Heart right ventricle (tissue), 16 donors: ENCODE measurements at regions not wholly inside any gene's neighbourhood (a gene's known extent, or its start where the extent isn't known, plus 50 kb on each side); places are given as distances from the start of the nearest gene placed in this dataset.

Source experiments
- ATAC-seq, 8 donors: fragments of 200-7000 bp; cut with Tn5 transposase; one replicate each; pipeline ENCODE4 v1.9.1; 2020; ENCODE audit warnings: mild to moderate bottlenecking in 8 of 8, moderate library complexity in 8 of 8, moderate number of reproducible peaks in 1 of 8
- DNase-seq, 2 donors: peaks; one replicate each; pipeline ENCODE4 v3.0.0-alpha.2; 2020
- H3K27ac ChIP-seq, 10 donors: fragments of 200-600 bp; sonication (generic) in 2 of 10; one replicate each; pipeline versions ENCODE4 v1.5.0 to v1.8.0; 2020 to 2022; ENCODE audit warnings: mild to moderate bottlenecking in 3 of 10
- H3K27me3 ChIP-seq, 7 donors: fragments of 200-600 bp; one replicate each; pipeline ENCODE4 v1.8.0; 2021 to 2022; ENCODE audit warnings: mild to moderate bottlenecking in 2 of 7
- H3K36me3 ChIP-seq, 9 donors: fragments of 200-600 bp; sonication (generic) in 1 of 9; one replicate each; pipeline versions ENCODE4 v1.5.0 to v1.8.0; 2020 to 2022; ENCODE audit warnings: mild to moderate bottlenecking in 2 of 9
- H3K4me1 ChIP-seq, 9 donors: fragments of 200-600 bp; sonication (generic) in 1 of 9; one replicate each; pipeline versions ENCODE4 v1.5.0 to v1.8.0; 2020 to 2022; ENCODE audit warnings: mild to moderate bottlenecking in 4 of 9
- H3K4me3 ChIP-seq, 10 donors: fragments of 200-600 bp; sonication (generic) in 2 of 10; one replicate each; pipeline versions ENCODE4 v1.5.0 to v1.8.0; 2020 to 2022; ENCODE audit warnings: mild to moderate bottlenecking in 7 of 10, moderate library complexity in 2 of 10
- H3K9me3 ChIP-seq, 11 donors: fragments of 200-600 bp in 10 of 11; sonication (generic) in 2 of 11; one replicate each; pipeline versions ENCODE4 v1.5.0 to v1.8.0; 2013 to 2022; ENCODE audit warnings: mild to moderate bottlenecking in 2 of 11, control low read depth in 1 of 11, moderate library complexity in 1 of 11
- WGBS, 2 donors: extraction: QIAGEN DNeasy Blood & Tissue Kit; methylation state at CpG; one replicate each; pipeline ENCODE4 v1.1.7; 2013; ENCODE audit warnings: inconsistent platforms in 1 of 2; 5-methylcytosine and 5-hydroxymethylcytosine counted together
- intact Hi-C, 10 donors: fragments of 100-400 bp; cut with DNase I; formaldehyde crosslinking; loops; one replicate each; pipeline versions ENCODE4 v1.11.1 to v1.14.2; 2022
- TF ChIP-seq, protein P1 (sequence below), 9 donors: fragments of 200-600 bp; sonication (generic) in 2 of 9; IDR thresholded peaks; one replicate each; pipeline versions ENCODE4 v1.5.0 to v1.8.0; 2021 to 2022; ENCODE audit warnings: antibody characterized with exemption in 9 of 9, mild to moderate bottlenecking in 5 of 9, moderate library complexity in 1 of 9
- donor health status: Arrhythmogenic right ventricular cardiomyopathy.
- donor health status: ischemic (EF 13 %, LVEDD 7.1; RV severe dilation, severe dysfunction).
- donor health status: healthy with polysubstance abuse.
- donor health status: DM: no; HTN: yes; CAD: no.
- donor health status: DM: no; HTN: no; CAD: no.
- donor health status: ischemic (EF 25% LVEDD 6.9; RV normal size, moderate dysfunction).
- donor health status: ischemic (EF 25% LVEDD 5.7; RV mildly dilated, moderate dysfunction).
- donor health status: healthy.
- donor health status: DM: yes; HTN: yes; CAD: no.
- donor health status: Ischemic cardiomyopathy.
- donor health status: ischemic (EF 35%, LVEDD 5.7; RV mildly dilated, moderate dysfunction).
- donor health status: nonischemic (EF 11% LVEDD 7.7; RV severe dilation, severe dysfunction).
- donor health status: DM: yes; HTN: yes; CAD: no.
- donor health status: PGD.
- donor health status: ischemic (EF 29% LVEDD 5.4; RV normal size, mild dysfunction).
- donor health status: nonischemic (EF 23%, LVEDD 6.1; RV moderate dilation, normal function).

DNA sequence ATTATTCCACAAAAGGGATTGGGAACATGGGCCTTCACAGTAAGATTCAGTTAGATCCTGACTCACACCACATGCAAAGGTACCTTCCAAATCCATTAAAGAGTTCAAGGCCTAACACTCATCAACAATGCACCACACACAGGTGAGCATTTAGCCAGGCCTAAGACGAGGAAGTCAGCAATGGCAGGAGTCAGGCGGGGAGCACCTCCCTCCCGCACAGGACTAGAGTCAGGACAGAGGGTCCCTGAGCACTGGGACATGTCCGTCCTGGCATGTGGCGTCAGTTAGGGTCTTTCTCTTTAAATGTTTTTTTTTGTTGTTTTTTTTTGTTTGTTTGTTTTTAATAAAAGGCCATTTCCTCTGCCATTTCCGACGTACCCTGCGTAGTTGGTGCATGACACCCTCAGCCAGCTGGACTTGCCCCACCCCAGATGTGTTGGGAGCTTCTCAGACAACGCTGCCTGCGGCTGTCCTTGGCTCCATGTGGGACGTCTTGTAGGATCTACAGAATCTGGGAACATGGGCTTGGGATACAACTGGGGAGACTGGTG, 1458.6 kb downstream of the BRD1 start:
- ATAC-seq (no peak), DNase-seq (no peak)
- Histone ChIP-seq H3K36me3 (no peaks in the 10 kb centered on the region), H3K4me1 (no peaks in the 10 kb centered on the region), H3K27ac (no peak overlapping the region), H3K27me3 (peaks cover 0 to 47% (median 28%) of the 10 kb centered on the region in 7 donors), H3K9me3 (no peaks in the 10 kb centered on the region), H3K4me3 (no peak overlapping the region)
- intact Hi-C loops: no loop called here
- WGBS, 2 donors: 68 to 71% methylated on average over 11 of the region's 11 CpGs
- TF ChIP-seq, protein P1, sequence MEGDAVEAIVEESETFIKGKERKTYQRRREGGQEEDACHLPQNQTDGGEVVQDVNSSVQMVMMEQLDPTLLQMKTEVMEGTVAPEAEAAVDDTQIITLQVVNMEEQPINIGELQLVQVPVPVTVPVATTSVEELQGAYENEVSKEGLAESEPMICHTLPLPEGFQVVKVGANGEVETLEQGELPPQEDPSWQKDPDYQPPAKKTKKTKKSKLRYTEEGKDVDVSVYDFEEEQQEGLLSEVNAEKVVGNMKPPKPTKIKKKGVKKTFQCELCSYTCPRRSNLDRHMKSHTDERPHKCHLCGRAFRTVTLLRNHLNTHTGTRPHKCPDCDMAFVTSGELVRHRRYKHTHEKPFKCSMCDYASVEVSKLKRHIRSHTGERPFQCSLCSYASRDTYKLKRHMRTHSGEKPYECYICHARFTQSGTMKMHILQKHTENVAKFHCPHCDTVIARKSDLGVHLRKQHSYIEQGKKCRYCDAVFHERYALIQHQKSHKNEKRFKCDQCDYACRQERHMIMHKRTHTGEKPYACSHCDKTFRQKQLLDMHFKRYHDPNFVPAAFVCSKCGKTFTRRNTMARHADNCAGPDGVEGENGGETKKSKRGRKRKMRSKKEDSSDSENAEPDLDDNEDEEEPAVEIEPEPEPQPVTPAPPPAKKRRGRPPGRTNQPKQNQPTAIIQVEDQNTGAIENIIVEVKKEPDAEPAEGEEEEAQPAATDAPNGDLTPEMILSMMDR (IDR thresholded peaks at IDR 0.05): no peak

DNA sequence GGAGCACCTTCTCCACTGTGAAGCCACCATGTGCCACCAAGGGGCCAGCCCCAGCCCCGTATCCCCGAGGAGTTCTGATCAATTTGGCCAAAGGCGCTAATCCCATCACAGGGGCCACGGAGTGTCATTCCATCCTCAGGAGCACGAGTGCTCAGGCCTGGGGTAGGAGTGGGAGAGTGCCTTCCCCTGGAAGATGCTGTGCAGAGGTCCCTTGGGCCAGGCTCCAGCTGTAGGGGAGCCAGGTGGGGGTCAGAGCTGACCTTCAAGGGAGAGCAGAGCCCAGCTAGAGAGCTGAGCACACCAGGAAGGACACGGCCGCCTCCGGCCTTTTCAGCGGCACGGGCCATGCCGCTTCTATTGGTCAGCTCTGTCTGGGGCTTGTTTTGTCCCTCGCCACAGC, 1459.9 kb downstream of the BRD1 start:
- WGBS, 2 donors: 82% methylated on average over 12 of the region's 12 CpGs
- no peak for DNase-seq
- H3K27me3 ChIP-seq: peaks cover 0 to 42% (median 21%) of the 10 kb centered on the region in 7 donors
- no peak overlapping the region for H3K4me3 ChIP-seq
- ATAC-seq: no peak
- no peaks in the 10 kb centered on the region for H3K4me1 ChIP-seq
- H3K36me3 ChIP-seq: no peaks in the 10 kb centered on the region
- intact Hi-C loops: no loop called here
- H3K9me3 ChIP-seq: no peaks in the 10 kb centered on the region
- no peak overlapping the region for H3K27ac ChIP-seq
- TF ChIP-seq, protein P1 (IDR thresholded peaks at IDR 0.05): no peak

DNA sequence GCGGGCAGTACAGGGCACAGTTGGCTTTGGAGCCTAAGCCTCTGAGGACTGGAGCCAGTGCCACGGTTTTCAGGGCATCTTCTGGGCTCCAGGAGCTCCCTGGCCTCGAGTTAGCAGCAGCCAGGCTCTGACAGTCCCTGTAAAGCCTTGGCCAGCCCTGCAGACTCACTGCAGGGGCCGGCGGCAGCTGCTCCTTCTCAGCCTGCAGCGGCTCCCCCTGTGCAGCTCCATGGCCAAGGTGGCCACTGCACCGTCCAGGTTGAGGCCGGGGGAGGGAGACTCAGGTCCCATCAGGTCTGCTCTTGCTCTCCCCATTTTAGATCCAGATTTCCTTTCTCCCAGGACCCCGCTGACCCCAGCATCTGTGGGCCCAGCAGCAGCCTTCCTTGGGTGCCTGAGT, 1461.1 kb downstream of the BRD1 start:
- DNase-seq: no peak
- 76 to 78% methylated on average over 9 of the region's 9 CpGs for WGBS, 2 donors
- no peaks in the 10 kb centered on the region for H3K4me1 ChIP-seq
- TF ChIP-seq, protein P1 (IDR thresholded peaks at IDR 0.05): no peak
- intact Hi-C loops: no loop called here
- no peaks in the 10 kb centered on the region for H3K36me3 ChIP-seq
- peaks cover 0 to 35% (median 21%) of the 10 kb centered on the region in 7 donors for H3K27me3 ChIP-seq
- no peak overlapping the region for H3K27ac ChIP-seq
- H3K4me3 ChIP-seq: no peak overlapping the region
- no peaks in the 10 kb centered on the region for H3K9me3 ChIP-seq
- ATAC-seq: no peak

DNA sequence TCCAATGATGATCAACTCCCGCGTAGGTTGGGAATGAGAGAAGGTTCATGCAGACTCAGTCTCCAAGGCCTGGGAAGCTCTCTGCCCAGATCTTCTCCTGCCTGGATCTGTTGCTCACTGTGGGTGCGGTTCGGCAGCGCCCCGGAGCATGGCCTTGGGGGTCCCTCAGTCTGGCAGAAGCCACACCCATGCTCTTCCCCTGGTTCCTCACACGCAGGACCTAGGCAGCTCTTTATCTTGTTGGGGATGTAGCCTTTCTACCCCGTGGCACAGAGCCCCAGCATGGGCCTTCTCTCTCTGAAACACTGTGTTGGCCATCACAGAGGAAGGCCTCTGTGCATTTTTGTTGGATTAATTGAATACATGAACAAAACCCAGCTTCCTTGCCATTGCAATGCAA, 1461.6 kb downstream of the BRD1 start:
- Histone ChIP-seq H3K27me3 (peaks cover 0 to 32% (median 21%) of the 10 kb centered on the region in 7 donors), H3K4me3 (no peak overlapping the region)
- WGBS, 2 donors: 68 to 81% methylated on average over 8 of the region's 8 CpGs

More for the DNA sequence above, 1461.6 kb downstream of the BRD1 start:
- no peak for ATAC-seq
- no peaks in the 10 kb centered on the region for H3K9me3 ChIP-seq
- TF ChIP-seq, protein P1 (IDR thresholded peaks at IDR 0.05): no peak
- no peak overlapping the region for H3K27ac ChIP-seq
- H3K36me3 ChIP-seq: no peaks in the 10 kb centered on the region
- intact Hi-C loops: no loop called here
- no peaks in the 10 kb centered on the region for H3K4me1 ChIP-seq
- no peak for DNase-seq
